NCI-H1105 (cell line): ENCODE measurements at regions not wholly inside any gene's neighbourhood (a gene's known extent, or its start where the extent isn't known, plus 50 kb on each side); places are given as distances from the start of the nearest gene placed in this dataset.

Experiments used
- DNase-seq: peaks from one replicate; lab custom pipeline; 2025; lab: John Stamatoyannopoulos, UW

GRCh38 chr12:119245904-119246494 lies 67.3 kb downstream of the HSPB8 start:
- DNase-seq = no peak

GRCh38 chr12:119247007-119247719 lies 68.4 kb downstream of the HSPB8 start:
- DNase-seq = no peak

- no peak for DNase-seq
Observed at GRCh38 chr12:119247720-119248043, 69.0 kb downstream of the HSPB8 start.

GRCh38 chr12:119249383-119250155 lies 70.8 kb downstream of the HSPB8 start:
- no peak for DNase-seq

GRCh38 chr12:119255314-119255713 lies 76.6 kb downstream of the HSPB8 start:
- DNase-seq = no peak

- DNase-seq = no peak
Observed at GRCh38 chr12:119258149-119258548, 76.4 kb upstream of the CCDC60 start.

- DNase-seq = peak; percentile 50
Observed at GRCh38 chr12:119258556-119258955, 76.0 kb upstream of the CCDC60 start.

GRCh38 chr12:119259484-119259883 lies 75.0 kb upstream of the CCDC60 start:
- DNase-seq = no peak

- no peak for DNase-seq
Observed at GRCh38 chr12:119262388-119262787, 72.1 kb upstream of the CCDC60 start.

- DNase-seq = no peak
Observed at GRCh38 chr12:119263466-119263865, 71.1 kb upstream of the CCDC60 start.

GRCh38 chr12:119266963-119267362 lies 67.6 kb upstream of the CCDC60 start:
- no peak for DNase-seq

- no peak for DNase-seq
Observed at GRCh38 chr12:119274636-119275065, 59.9 kb upstream of the CCDC60 start.

- no peak for DNase-seq
Observed at GRCh38 chr12:119283310-119283709, 51.2 kb upstream of the CCDC60 start.
